ENCODE measurements at regions not wholly inside any gene's neighbourhood (a gene's known extent, or its start where the extent isn't known, plus 50 kb on each side); places are given as distances from the start of the nearest gene placed in this dataset.

DNA sequence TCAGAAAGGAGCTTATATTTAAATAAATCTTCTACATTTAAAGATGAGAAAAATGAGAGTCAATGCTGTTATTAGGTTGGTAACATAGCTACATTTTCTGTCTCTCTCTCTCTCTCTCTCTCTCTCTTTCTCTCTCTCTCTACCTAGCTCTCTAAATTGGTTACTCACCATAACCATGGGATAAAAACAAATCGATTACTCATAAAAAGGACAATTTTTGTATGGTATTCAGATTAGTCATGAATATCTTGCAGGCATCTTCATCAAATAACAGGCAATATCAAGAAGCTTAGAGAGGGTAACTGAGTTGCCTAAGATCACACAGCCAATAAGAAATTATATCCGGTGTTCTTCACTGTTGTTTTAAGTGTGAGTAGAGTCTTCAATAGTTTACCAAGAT, 81.8 kb upstream of the ALCAM start:
- TF ChIP-seq LARP7 (IDR thresholded peaks at IDR 0.05) (no peak), RB1 (IDR thresholded peaks at IDR 0.05; ENCODE audit: borderline replicate concordance) (no peak), USF2 (IDR thresholded peaks at IDR 0.05; ENCODE audit: borderline replicate concordance, low read depth, low read length) (no peak), SUZ12 (IDR thresholded peaks at IDR 0.05; ENCODE audit: unreplicated experiment) (no peak), POLR2AphosphoS5 (IDR thresholded peaks at IDR 0.05; ENCODE audit: low read length) (no peak), ZNF207 (IDR thresholded peaks at IDR 0.05; ENCODE audit: borderline replicate concordance) (no peak)
- TF ChIP-seq, protein P1, sequence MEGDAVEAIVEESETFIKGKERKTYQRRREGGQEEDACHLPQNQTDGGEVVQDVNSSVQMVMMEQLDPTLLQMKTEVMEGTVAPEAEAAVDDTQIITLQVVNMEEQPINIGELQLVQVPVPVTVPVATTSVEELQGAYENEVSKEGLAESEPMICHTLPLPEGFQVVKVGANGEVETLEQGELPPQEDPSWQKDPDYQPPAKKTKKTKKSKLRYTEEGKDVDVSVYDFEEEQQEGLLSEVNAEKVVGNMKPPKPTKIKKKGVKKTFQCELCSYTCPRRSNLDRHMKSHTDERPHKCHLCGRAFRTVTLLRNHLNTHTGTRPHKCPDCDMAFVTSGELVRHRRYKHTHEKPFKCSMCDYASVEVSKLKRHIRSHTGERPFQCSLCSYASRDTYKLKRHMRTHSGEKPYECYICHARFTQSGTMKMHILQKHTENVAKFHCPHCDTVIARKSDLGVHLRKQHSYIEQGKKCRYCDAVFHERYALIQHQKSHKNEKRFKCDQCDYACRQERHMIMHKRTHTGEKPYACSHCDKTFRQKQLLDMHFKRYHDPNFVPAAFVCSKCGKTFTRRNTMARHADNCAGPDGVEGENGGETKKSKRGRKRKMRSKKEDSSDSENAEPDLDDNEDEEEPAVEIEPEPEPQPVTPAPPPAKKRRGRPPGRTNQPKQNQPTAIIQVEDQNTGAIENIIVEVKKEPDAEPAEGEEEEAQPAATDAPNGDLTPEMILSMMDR (IDR thresholded peaks at IDR 0.05 in 2 of 3, conservative IDR thresholded peaks at IDR 0.05 in 1 of 3; ENCODE audit: control insufficient read depth in 2 of 3, extremely low read depth in 1 of 3, insufficient read depth in 1 of 3, low read depth in 3 of 3, low read length in 3 of 3) = no peak
